Adrenal gland (tissue), 5 donors: ENCODE measurements at regions not wholly inside any gene's neighbourhood (a gene's known extent, or its start where the extent isn't known, plus 50 kb on each side); places are given as distances from the start of the nearest gene placed in this dataset.

ENCODE experiments used
- POLR2A ChIP-seq, 2 donors: fragments of 450-650 bp; IDR thresholded peaks; one replicate each; pipeline ENCODE4 v1.6.1; 2017; ENCODE audit warnings: antibody characterized with exemption in 2 of 2, mild to moderate bottlenecking in 2 of 2, moderate library complexity in 1 of 2
- TF ChIP-seq, protein P1 (sequence below), 6 experiments: fragments of 450-650 bp in 4 of 6; fragments of 200-600 bp in 2 of 6; sonication (generic) in 1 of 6; IDR thresholded peaks; 1 replicate in 5 of 6; 2 replicates in 1 of 6; pipeline versions ENCODE4 v1.5.1 to v1.8.0; 2016 to 2021; ENCODE audit warnings: antibody characterized with exemption in 6 of 6, mild to moderate bottlenecking in 2 of 6, moderate library complexity in 1 of 6
- donor health status: DM: no; HTN: no; CAD: no.

GRCh38 chr12:92025462-92026207 lies 120.0 kb downstream of the BTG1 start:
- TF ChIP-seq, protein P1, sequence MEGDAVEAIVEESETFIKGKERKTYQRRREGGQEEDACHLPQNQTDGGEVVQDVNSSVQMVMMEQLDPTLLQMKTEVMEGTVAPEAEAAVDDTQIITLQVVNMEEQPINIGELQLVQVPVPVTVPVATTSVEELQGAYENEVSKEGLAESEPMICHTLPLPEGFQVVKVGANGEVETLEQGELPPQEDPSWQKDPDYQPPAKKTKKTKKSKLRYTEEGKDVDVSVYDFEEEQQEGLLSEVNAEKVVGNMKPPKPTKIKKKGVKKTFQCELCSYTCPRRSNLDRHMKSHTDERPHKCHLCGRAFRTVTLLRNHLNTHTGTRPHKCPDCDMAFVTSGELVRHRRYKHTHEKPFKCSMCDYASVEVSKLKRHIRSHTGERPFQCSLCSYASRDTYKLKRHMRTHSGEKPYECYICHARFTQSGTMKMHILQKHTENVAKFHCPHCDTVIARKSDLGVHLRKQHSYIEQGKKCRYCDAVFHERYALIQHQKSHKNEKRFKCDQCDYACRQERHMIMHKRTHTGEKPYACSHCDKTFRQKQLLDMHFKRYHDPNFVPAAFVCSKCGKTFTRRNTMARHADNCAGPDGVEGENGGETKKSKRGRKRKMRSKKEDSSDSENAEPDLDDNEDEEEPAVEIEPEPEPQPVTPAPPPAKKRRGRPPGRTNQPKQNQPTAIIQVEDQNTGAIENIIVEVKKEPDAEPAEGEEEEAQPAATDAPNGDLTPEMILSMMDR (IDR thresholded peaks at IDR 0.05): no peak
- TF ChIP-seq POLR2A (IDR thresholded peaks at IDR 0.05): no peak
